ENCODE measurements at regions not wholly inside any gene's neighbourhood (a gene's known extent, or its start where the extent isn't known, plus 50 kb on each side); places are given as distances from the start of the nearest gene placed in this dataset.
"Not testable (repeated sequence)": the region's sequence is repeated elsewhere in the genome, so short reads cannot be mapped to it uniquely, and the experiment has no call there.

- Histone ChIP-seq H3K9me3 (ENCODE audit: insufficient read depth, low read length) (no peaks in the 10 kb centered on the region), H2AFZ (ENCODE audit: low read depth, low read length) (no peak overlapping the region), H3K36me3 (replicated peaks; ENCODE audit: low read depth, low read length) (no peaks in the 10 kb centered on the region), H3K4me1 (ENCODE audit: low read length) (no peaks in the 10 kb centered on the region), H3K27me3 (ENCODE audit: low read depth, low read length) (peaks cover 62% of the 10 kb centered on the region), H3K9ac (ENCODE audit: low read length) (no peak overlapping the region), H3K27ac (ENCODE audit: low read length) (no peak overlapping the region), H3K4me3 (ENCODE audit: low read length) (no peak overlapping the region), H3K4me2 (ENCODE audit: low read length) (no peak overlapping the region), H3K79me2 (ENCODE audit: low read length) (no peaks in the 10 kb centered on the region), H4K20me1 (ENCODE audit: insufficient read depth, low read length) (no peaks in the 10 kb centered on the region)
- TF ChIP-seq EZH2phosphoT487 (IDR thresholded peaks at IDR 0.05; ENCODE audit: low read depth) (no peak), CTCF (IDR thresholded peaks at IDR 0.05; ENCODE audit: low read depth, low read length) (no peak)
Measured at GRCh38 chr1:203559523-203559922, 65.6 kb downstream of the OPTC start.

GRCh38 chr1:203561761-203562160 lies 64.9 kb upstream of the ATP2B4 start:
- not testable (repeated sequence) for H3K4me2 ChIP-seq (ENCODE audit: low read length); H3K27ac ChIP-seq (ENCODE audit: low read length)

GRCh38 chr1:203563291-203563690 lies 63.3 kb upstream of the ATP2B4 start:
- no peaks in the 10 kb centered on the region for H4K20me1 ChIP-seq (ENCODE audit: insufficient read depth, low read length)
- H3K9ac ChIP-seq (ENCODE audit: low read length) = no peak overlapping the region
- H3K4me3 ChIP-seq (ENCODE audit: low read length) = no peak overlapping the region
- H3K79me2 ChIP-seq (ENCODE audit: low read length) = no peaks in the 10 kb centered on the region
- H2AFZ ChIP-seq (ENCODE audit: low read depth, low read length) = no peak overlapping the region
- TF ChIP-seq EZH2phosphoT487 (IDR thresholded peaks at IDR 0.05; ENCODE audit: low read depth) (no peak), CTCF (IDR thresholded peaks at IDR 0.05; ENCODE audit: low read depth, low read length) (no peak)
- H3K27ac ChIP-seq (ENCODE audit: low read length) = no peak overlapping the region
- H3K4me1 ChIP-seq (ENCODE audit: low read length) = no peaks in the 10 kb centered on the region
- no peaks in the 10 kb centered on the region for H3K9me3 ChIP-seq (ENCODE audit: insufficient read depth, low read length)
- H3K36me3 ChIP-seq (replicated peaks; ENCODE audit: low read depth, low read length) = no peaks in the 10 kb centered on the region
- H3K4me2 ChIP-seq (ENCODE audit: low read length) = no peak overlapping the region
- H3K27me3 ChIP-seq (ENCODE audit: low read depth, low read length) = peaks cover 39% of the 10 kb centered on the region

More at GRCh38 chr1:203561761-203562160, 64.9 kb upstream of the ATP2B4 start:
- not testable (repeated sequence) for H2AFZ ChIP-seq (ENCODE audit: low read depth, low read length); H3K4me3 ChIP-seq (ENCODE audit: low read length); H4K20me1 ChIP-seq (ENCODE audit: insufficient read depth, low read length); H3K9ac ChIP-seq (ENCODE audit: low read length); H3K79me2 ChIP-seq (ENCODE audit: low read length); H3K4me1 ChIP-seq (ENCODE audit: low read length); H3K9me3 ChIP-seq (ENCODE audit: insufficient read depth, low read length); H3K36me3 ChIP-seq (replicated peaks; ENCODE audit: low read depth, low read length)
- peaks cover 55% of the 10 kb centered on the region for H3K27me3 ChIP-seq (ENCODE audit: low read depth, low read length)

GRCh38 chr1:203564024-203564423 lies 62.6 kb upstream of the ATP2B4 start:
- no peaks in the 10 kb centered on the region for H3K79me2 ChIP-seq (ENCODE audit: low read length)
- no peaks in the 10 kb centered on the region for H3K9me3 ChIP-seq (ENCODE audit: insufficient read depth, low read length)
- TF ChIP-seq EZH2phosphoT487 (IDR thresholded peaks at IDR 0.05; ENCODE audit: low read depth) (no peak), CTCF (IDR thresholded peaks at IDR 0.05; ENCODE audit: low read depth, low read length) (no peak)
- no peaks in the 10 kb centered on the region for H3K4me1 ChIP-seq (ENCODE audit: low read length)
- no peak overlapping the region for H3K4me3 ChIP-seq (ENCODE audit: low read length)
- no peak overlapping the region for H2AFZ ChIP-seq (ENCODE audit: low read depth, low read length)
- no peak overlapping the region for H3K4me2 ChIP-seq (ENCODE audit: low read length)
- peaks cover 36% of the 10 kb centered on the region for H3K27me3 ChIP-seq (ENCODE audit: low read depth, low read length)
- H3K27ac ChIP-seq (ENCODE audit: low read length) = no peak overlapping the region
- H4K20me1 ChIP-seq (ENCODE audit: insufficient read depth, low read length) = no peaks in the 10 kb centered on the region
- H3K9ac ChIP-seq (ENCODE audit: low read length) = no peak overlapping the region
- H3K36me3 ChIP-seq (replicated peaks; ENCODE audit: low read depth, low read length) = no peaks in the 10 kb centered on the region

- H3K4me2 ChIP-seq (ENCODE audit: low read length) = no peak overlapping the region
- H3K9ac ChIP-seq (ENCODE audit: low read length) = no peak overlapping the region
Measured at GRCh38 chr1:203565049-203565448, 61.6 kb upstream of the ATP2B4 start.

More at GRCh38 chr1:203565049-203565448, 61.6 kb upstream of the ATP2B4 start:
- no peaks in the 10 kb centered on the region for H4K20me1 ChIP-seq (ENCODE audit: insufficient read depth, low read length)
- H2AFZ ChIP-seq (ENCODE audit: low read depth, low read length) = no peak overlapping the region
- no peaks in the 10 kb centered on the region for H3K4me1 ChIP-seq (ENCODE audit: low read length)
- H3K27ac ChIP-seq (ENCODE audit: low read length) = no peak overlapping the region
- no peak overlapping the region for H3K4me3 ChIP-seq (ENCODE audit: low read length)
- no peaks in the 10 kb centered on the region for H3K79me2 ChIP-seq (ENCODE audit: low read length)
- TF ChIP-seq EZH2phosphoT487 (IDR thresholded peaks at IDR 0.05; ENCODE audit: low read depth) (no peak), CTCF (IDR thresholded peaks at IDR 0.05; ENCODE audit: low read depth, low read length) (no peak)
- no peaks in the 10 kb centered on the region for H3K9me3 ChIP-seq (ENCODE audit: insufficient read depth, low read length)
- no peaks in the 10 kb centered on the region for H3K36me3 ChIP-seq (replicated peaks; ENCODE audit: low read depth, low read length)
- H3K27me3 ChIP-seq (ENCODE audit: low read depth, low read length) = peaks cover 35% of the 10 kb centered on the region

Data from OCI-LY3 (cell line).